B cell (primary cell): ENCODE measurements at regions not wholly inside any gene's neighbourhood (a gene's known extent, or its start where the extent isn't known, plus 50 kb on each side); places are given as distances from the start of the nearest gene placed in this dataset.

ENCODE experiments used
- ATAC-seq: fragments of 200-7000 bp; cut with Tn5 transposase; one replicate; pipeline ENCODE4 v1.10.0; 2021; ENCODE audit warnings: low read depth, mild to moderate bottlenecking, moderate number of reproducible peaks, moderate library complexity
- CTCF ChIA-PET: fragments of 350-600 bp; sonication (Branson Sonifier 250); formaldehyde crosslinking; loops from one replicate; lab custom pipeline; 2021; ENCODE audit warnings: antibody characterized with exemption, inconsistent platforms; lab: Charles Lee
- POLR2A ChIA-PET: fragments of 350-600 bp; sonication (Branson Sonifier 250); formaldehyde crosslinking; loops from one replicate; lab custom pipeline; 2021; ENCODE audit warnings: antibody characterized with exemption; lab: Charles Lee
- DNase-seq: peaks from one replicate; pipeline ENCODE4 v3.0.0; 2013
- H2AFZ ChIP-seq: 2 replicates; pipeline ENCODE4 v1.6.1; 2012; ENCODE audit warnings: mild to moderate bottlenecking, low read depth, low read length; ENCODE audit not compliant: insufficient read depth, poor library complexity, severe bottlenecking
- H3K27ac ChIP-seq, 2 donors: 1 replicate in 1 of 2; 2 replicates in 1 of 2; pipeline ENCODE4 v1.5.1; 2012 to 2013; ENCODE audit warnings: low read length in 2 of 2, mild to moderate bottlenecking in 2 of 2, moderate library complexity in 1 of 2
- H3K27me3 ChIP-seq, 4 experiments: fragments of 200-600 bp in 1 of 4; sonication (generic) in 1 of 4; replicated peaks in 1 of 4; 1 replicate in 2 of 4; 2 replicates in 2 of 4; pipeline versions ENCODE4 v1.6.1 to v1.7.0; 2013 to 2016; ENCODE audit warnings: low read length in 3 of 4, mild to moderate bottlenecking in 2 of 4, mixed read lengths in 1 of 4, moderate library complexity in 1 of 4; ENCODE audit not compliant: insufficient read depth in 4 of 4, control insufficient read depth in 3 of 4; ENCODE audit errors: control extremely low read depth in 1 of 4
- H3K36me3 ChIP-seq, 2 experiments: replicated peaks in 1 of 2; 1 replicate in 1 of 2; 2 replicates in 1 of 2; pipeline versions ENCODE4 v1.6.1 to v1.7.1; 2013; ENCODE audit warnings: low read length in 1 of 2; ENCODE audit not compliant: insufficient read depth in 2 of 2, control insufficient read depth in 1 of 2; ENCODE audit errors: control extremely low read depth in 1 of 2, extremely low read depth in 1 of 2
- H3K4me1 ChIP-seq, 2 donors: fragments of 200-600 bp in 1 of 2; sonication (generic) in 1 of 2; 1 replicate in 1 of 2; 2 replicates in 1 of 2; pipeline versions ENCODE4 v1.5.1 to v1.6.1; 2013 to 2017; ENCODE audit warnings: low read length in 2 of 2; ENCODE audit not compliant: control insufficient read depth in 2 of 2, insufficient read depth in 2 of 2
- H3K4me2 ChIP-seq: replicated peaks from 2 replicates; pipeline ENCODE3; 2012; ENCODE audit warnings: mild to moderate bottlenecking, low read depth, low read length; ENCODE audit not compliant: poor library complexity, severe bottlenecking
- H3K4me3 ChIP-seq, 5 experiments: fragments of 200-600 bp in 1 of 5; sonication (generic) in 1 of 5; 1 replicate in 3 of 5; 2 replicates in 2 of 5; pipeline versions ENCODE4 v1.5.1 to v1.7.0; 2011 to 2016; ENCODE audit warnings: low read length in 4 of 5, mild to moderate bottlenecking in 4 of 5, low read depth in 2 of 5, control low read depth in 1 of 5, moderate library complexity in 1 of 5; ENCODE audit not compliant: insufficient read depth in 1 of 5; ENCODE audit errors: control extremely low read depth in 1 of 5, extremely low read depth in 1 of 5
- H3K79me2 ChIP-seq: fragments of 200-600 bp; sonication (generic); one replicate; pipeline ENCODE4 v1.6.0; 2016; ENCODE audit warnings: low read length; ENCODE audit not compliant: control insufficient read depth, insufficient read depth
- H3K9ac ChIP-seq: fragments of 200-600 bp; sonication (generic); 2 replicates; pipeline ENCODE4 v1.6.1; 2017; ENCODE audit warnings: mild to moderate bottlenecking, low read length, moderate library complexity
- H3K9me3 ChIP-seq, 3 donors: one replicate each; pipeline versions ENCODE4 v1.6.1 to v1.7.1; 2013; ENCODE audit warnings: low read length in 2 of 3; ENCODE audit not compliant: control insufficient read depth in 2 of 3, insufficient read depth in 1 of 3; ENCODE audit errors: control extremely low read depth in 1 of 3
- H4K20me1 ChIP-seq: 2 replicates; pipeline ENCODE4 v1.6.0; 2012; ENCODE audit warnings: mild to moderate bottlenecking, low read length; ENCODE audit not compliant: insufficient read depth, control insufficient read depth, poor library complexity, severe bottlenecking
- H3K27ac Mint-ChIP-seq: one replicate; pipeline ENCODE4 v1.8.0; 2021; ENCODE audit warnings: mixed read lengths
- H3K27me3 Mint-ChIP-seq: one replicate; pipeline ENCODE4 v1.8.0; 2021; ENCODE audit warnings: mixed read lengths
- H3K4me1 Mint-ChIP-seq: one replicate; pipeline ENCODE4 v1.8.0; 2021; ENCODE audit warnings: mixed read lengths
- H3K4me3 Mint-ChIP-seq: one replicate; pipeline ENCODE4 v1.8.0; 2021; ENCODE audit warnings: mixed read lengths
- H3K9me3 Mint-ChIP-seq: one replicate; pipeline ENCODE4 v1.8.0; 2022; ENCODE audit warnings: mixed read lengths; ENCODE audit not compliant: insufficient read depth
- EZH2 ChIP-seq: IDR thresholded peaks from 2 replicates; pipeline ENCODE4 v1.6.1; 2012; ENCODE audit warnings: borderline replicate concordance, low read depth, mild to moderate bottlenecking, moderate library complexity, low read length; ENCODE audit not compliant: insufficient read depth, poor library complexity, severe bottlenecking
- intact Hi-C: fragments of 100-400 bp; cut with micrococcal nuclease; formaldehyde crosslinking; loops from one replicate; pipeline ENCODE4 v1.10.0; 2022
- TF ChIP-seq, protein P1 (sequence below): fragments of 200-600 bp; IDR thresholded peaks from one replicate; pipeline ENCODE4 v1.8.0; 2022; ENCODE audit warnings: antibody characterized with exemption, mild to moderate bottlenecking

DNA sequence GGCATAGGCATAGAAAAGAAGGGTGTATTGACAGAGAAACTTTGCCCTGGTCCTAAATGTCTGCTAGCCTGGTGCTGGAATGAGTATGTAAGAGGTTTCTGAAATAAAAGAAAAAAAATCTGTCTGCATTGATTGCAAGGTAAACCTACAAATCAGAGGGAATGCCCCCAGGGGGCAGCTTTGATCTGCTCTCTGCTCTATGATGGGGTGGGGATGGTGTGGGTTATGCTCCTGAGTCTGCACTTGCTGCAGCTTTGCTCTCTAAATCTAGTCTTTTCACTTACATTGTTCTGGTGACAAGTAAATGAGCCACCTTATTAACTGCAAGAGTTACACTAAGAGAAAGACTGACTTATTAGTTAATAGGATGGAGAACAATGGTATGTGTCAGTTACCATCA lies 468.4 kb upstream of the STXBP6 start:
- H3K4me2 ChIP-seq: no peak overlapping the region
- TF ChIP-seq EZH2: no peak
- TF ChIP-seq, protein P1, sequence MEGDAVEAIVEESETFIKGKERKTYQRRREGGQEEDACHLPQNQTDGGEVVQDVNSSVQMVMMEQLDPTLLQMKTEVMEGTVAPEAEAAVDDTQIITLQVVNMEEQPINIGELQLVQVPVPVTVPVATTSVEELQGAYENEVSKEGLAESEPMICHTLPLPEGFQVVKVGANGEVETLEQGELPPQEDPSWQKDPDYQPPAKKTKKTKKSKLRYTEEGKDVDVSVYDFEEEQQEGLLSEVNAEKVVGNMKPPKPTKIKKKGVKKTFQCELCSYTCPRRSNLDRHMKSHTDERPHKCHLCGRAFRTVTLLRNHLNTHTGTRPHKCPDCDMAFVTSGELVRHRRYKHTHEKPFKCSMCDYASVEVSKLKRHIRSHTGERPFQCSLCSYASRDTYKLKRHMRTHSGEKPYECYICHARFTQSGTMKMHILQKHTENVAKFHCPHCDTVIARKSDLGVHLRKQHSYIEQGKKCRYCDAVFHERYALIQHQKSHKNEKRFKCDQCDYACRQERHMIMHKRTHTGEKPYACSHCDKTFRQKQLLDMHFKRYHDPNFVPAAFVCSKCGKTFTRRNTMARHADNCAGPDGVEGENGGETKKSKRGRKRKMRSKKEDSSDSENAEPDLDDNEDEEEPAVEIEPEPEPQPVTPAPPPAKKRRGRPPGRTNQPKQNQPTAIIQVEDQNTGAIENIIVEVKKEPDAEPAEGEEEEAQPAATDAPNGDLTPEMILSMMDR: no peak
- no peaks in the 10 kb centered on the region for H3K79me2 ChIP-seq
- intact Hi-C loops: no loop called here
- Mint-ChIP-seq H3K27me3 (no peaks in the 10 kb centered on the region), H3K9me3 (peaks cover 6% of the 10 kb centered on the region), H3K4me1 (no peaks in the 10 kb centered on the region), H3K4me3 (no peak overlapping the region), H3K27ac (no peak overlapping the region)
- no peak for DNase-seq
- H3K4me1 ChIP-seq: no peaks in the 10 kb centered on the region
- no peak for ATAC-seq
- CTCF ChIA-PET: no interaction called here
- H3K36me3 ChIP-seq: no peaks in the 10 kb centered on the region
- POLR2A ChIA-PET: no interaction called here
- H3K27ac ChIP-seq: no peak overlapping the region
- H3K9me3 ChIP-seq: peaks cover 0 to 8% (median 0%) of the 10 kb centered on the region in 3 donors
- H3K27me3 ChIP-seq: no peaks in the 10 kb centered on the region
- no peaks in the 10 kb centered on the region for H4K20me1 ChIP-seq
- H3K4me3 ChIP-seq: no peak overlapping the region
- no peak overlapping the region for H2AFZ ChIP-seq
- no peak overlapping the region for H3K9ac ChIP-seq

DNA sequence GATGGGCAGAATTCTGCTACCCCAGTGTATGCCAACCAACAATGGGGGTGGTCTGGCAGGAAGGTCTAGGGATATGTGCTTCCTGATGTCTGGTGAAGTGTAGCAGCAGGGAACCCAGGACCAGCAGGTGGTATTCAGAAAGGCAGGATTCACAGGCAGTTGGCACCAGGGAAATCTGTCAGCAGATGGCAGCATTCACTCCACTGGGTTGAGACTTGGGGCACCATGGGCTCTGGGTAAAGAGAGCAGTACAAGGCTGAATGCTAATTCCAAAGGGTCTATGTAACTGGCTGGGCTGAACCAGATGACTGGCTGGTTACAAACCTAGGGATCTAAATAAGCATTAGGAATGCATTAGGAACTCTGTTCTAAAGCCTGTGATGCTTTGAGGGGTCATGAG lies 466.9 kb upstream of the STXBP6 start:
- H3K27ac ChIP-seq: no peak overlapping the region
- no peaks in the 10 kb centered on the region for H3K36me3 ChIP-seq
- H2AFZ ChIP-seq: no peak overlapping the region
- no peaks in the 10 kb centered on the region for H3K79me2 ChIP-seq
- H3K4me1 Mint-ChIP-seq: no peaks in the 10 kb centered on the region
- no peak for TF ChIP-seq EZH2
- TF ChIP-seq, protein P1: no peak
- H3K4me1 ChIP-seq: no peaks in the 10 kb centered on the region
- ChIA-PET POLR2A (no interaction called here), CTCF (no interaction called here)
- intact Hi-C loops: no loop called here
- no peak overlapping the region for H3K4me3 Mint-ChIP-seq
- no peak overlapping the region for H3K27ac Mint-ChIP-seq
- no peaks in the 10 kb centered on the region for H4K20me1 ChIP-seq
- no peak for DNase-seq
- H3K27me3 Mint-ChIP-seq: no peaks in the 10 kb centered on the region
- ATAC-seq: no peak
- H3K27me3 ChIP-seq: no peaks in the 10 kb centered on the region
- peaks cover 6% of the 10 kb centered on the region for H3K9me3 Mint-ChIP-seq
- H3K4me3 ChIP-seq: no peak overlapping the region
- peaks cover 0 to 10% (median 0%) of the 10 kb centered on the region in 3 donors for H3K9me3 ChIP-seq
- H3K4me2 ChIP-seq: no peak overlapping the region
- no peak overlapping the region for H3K9ac ChIP-seq
